ENCODE measurements at regions not wholly inside any gene's neighbourhood (a gene's known extent, or its start where the extent isn't known, plus 50 kb on each side); places are given as distances from the start of the nearest gene placed in this dataset.

DNA sequence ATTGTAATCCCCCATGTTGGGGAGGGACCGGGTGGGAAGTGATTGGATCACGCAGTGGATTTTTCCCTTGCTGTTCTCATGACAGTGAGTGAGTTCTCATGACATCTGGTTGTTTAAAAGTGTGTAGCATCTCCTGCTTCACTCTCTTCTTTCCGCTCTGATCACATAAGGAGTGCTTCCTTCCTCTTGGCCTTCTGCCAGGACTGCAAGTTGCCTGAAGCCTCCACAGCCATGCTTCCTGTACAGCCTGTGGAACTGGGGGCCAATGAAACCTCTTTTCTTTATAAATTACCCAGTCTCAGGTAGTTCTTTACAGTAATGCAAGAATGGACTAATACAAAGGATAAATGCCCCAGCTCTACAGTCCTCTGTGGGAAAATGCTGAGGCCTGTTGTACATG, 437.5 kb upstream of the NXPH2 start:
- Histone ChIP-seq H2BK20ac (ENCODE audit: low read depth, low read length, poor library complexity, severe bottlenecking) (no peak overlapping the region), H4K91ac (ENCODE audit: insufficient read length, low read depth, low read length) (no peak overlapping the region), H2BK5ac (ENCODE audit: insufficient read length, low read length) (no peak overlapping the region), H2BK15ac (ENCODE audit: low read depth, low read length) (no peak overlapping the region), H2BK12ac (ENCODE audit: insufficient read length, low read depth, low read length) (no peak overlapping the region), H3K27ac (ENCODE audit: insufficient read length, low read depth, low read length) (no peak overlapping the region), H3K14ac (ENCODE audit: insufficient read depth, low read length) (no peak overlapping the region), H2AFZ (ENCODE audit: low read length) (no peak overlapping the region), H3K23me2 (ENCODE audit: insufficient read length, low read depth, low read length, poor library complexity, severe bottlenecking) (no peaks in the 10 kb centered on the region), H3K4ac (ENCODE audit: low read depth, low read length) (no peak overlapping the region), H2AK5ac (ENCODE audit: insufficient read length, low read length) (no peak overlapping the region), H3T11ph (ENCODE audit: low read length) (no peak overlapping the region), H3K56ac (ENCODE audit: insufficient read length, low read depth, low read length) (no peak overlapping the region), H3K9ac (ENCODE audit: extremely low read depth, insufficient read length, low read length) (no peak overlapping the region), H3K18ac (ENCODE audit: insufficient read length, low read depth, low read length) (no peak overlapping the region), H4K8ac (replicated peaks; ENCODE audit: insufficient read length, low read depth, low read length) (no peak overlapping the region), H3K4me2 (ENCODE audit: insufficient read depth, insufficient read length, low read length) (no peak overlapping the region), H3K4me1 (ENCODE audit: insufficient read depth, low read length) (no peaks in the 10 kb centered on the region), H3K9me3 (ENCODE audit: control insufficient read depth, low read depth, low read length) (no peaks in the 10 kb centered on the region), H3K79me1 (ENCODE audit: insufficient read depth, low read depth, low read length, poor library complexity, severe bottlenecking) (no peaks in the 10 kb centered on the region), H2BK120ac (ENCODE audit: low read depth, low read length, poor library complexity, severe bottlenecking) (no peak overlapping the region), H4K20me1 (ENCODE audit: control insufficient read depth, insufficient read depth, insufficient read length) (no peaks in the 10 kb centered on the region), H3K23ac (ENCODE audit: insufficient read length, low read depth, low read length) (no peak overlapping the region), H4K5ac (ENCODE audit: insufficient read length, low read depth, low read length) (no peak overlapping the region), H3K79me2 (ENCODE audit: insufficient read depth, low read length) (no peaks in the 10 kb centered on the region), H3K27me3 (ENCODE audit: insufficient read depth, low read length) (no peaks in the 10 kb centered on the region)
- no peaks in the 10 kb centered on the region for H3K9me3 Mint-ChIP-seq
- TF ChIP-seq, protein P1, sequence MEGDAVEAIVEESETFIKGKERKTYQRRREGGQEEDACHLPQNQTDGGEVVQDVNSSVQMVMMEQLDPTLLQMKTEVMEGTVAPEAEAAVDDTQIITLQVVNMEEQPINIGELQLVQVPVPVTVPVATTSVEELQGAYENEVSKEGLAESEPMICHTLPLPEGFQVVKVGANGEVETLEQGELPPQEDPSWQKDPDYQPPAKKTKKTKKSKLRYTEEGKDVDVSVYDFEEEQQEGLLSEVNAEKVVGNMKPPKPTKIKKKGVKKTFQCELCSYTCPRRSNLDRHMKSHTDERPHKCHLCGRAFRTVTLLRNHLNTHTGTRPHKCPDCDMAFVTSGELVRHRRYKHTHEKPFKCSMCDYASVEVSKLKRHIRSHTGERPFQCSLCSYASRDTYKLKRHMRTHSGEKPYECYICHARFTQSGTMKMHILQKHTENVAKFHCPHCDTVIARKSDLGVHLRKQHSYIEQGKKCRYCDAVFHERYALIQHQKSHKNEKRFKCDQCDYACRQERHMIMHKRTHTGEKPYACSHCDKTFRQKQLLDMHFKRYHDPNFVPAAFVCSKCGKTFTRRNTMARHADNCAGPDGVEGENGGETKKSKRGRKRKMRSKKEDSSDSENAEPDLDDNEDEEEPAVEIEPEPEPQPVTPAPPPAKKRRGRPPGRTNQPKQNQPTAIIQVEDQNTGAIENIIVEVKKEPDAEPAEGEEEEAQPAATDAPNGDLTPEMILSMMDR (conservative IDR thresholded peaks at IDR 0.05) = no peak
- no peak overlapping the region for H3K4me3 Mint-ChIP-seq
- no peak overlapping the region for H3K27ac Mint-ChIP-seq
- no peaks in the 10 kb centered on the region for H3K27me3 Mint-ChIP-seq (ENCODE audit: low read depth)
- H3K4me1 Mint-ChIP-seq = no peaks in the 10 kb centered on the region
- no peaks in the 10 kb centered on the region for H3K36me3 Mint-ChIP-seq (ENCODE audit: insufficient read depth in 1 of 3, low read depth in 3 of 3)
- no peak for DNase-seq
- WGBS (ENCODE audit: extremely low coverage, insufficient read length, low lambda C conversion rate) = no CpG with 5 or more reads among the region's 3 CpGs
